Spleen (tissue), 11 donors: ENCODE measurements at regions not wholly inside any gene's neighbourhood (a gene's known extent, or its start where the extent isn't known, plus 50 kb on each side); places are given as distances from the start of the nearest gene placed in this dataset.

Source experiments
- DNase-seq: peaks from one replicate; pipeline ENCODE4 v3.0.0-alpha.2; 2020
- H3K27ac ChIP-seq, 8 donors: fragments of 200-600 bp; sonication (generic) in 7 of 8; 1 replicate in 4 of 8; 2 replicates in 4 of 8; pipeline versions ENCODE4 v1.5.0 to v1.8.0; 2016 to 2021; ENCODE audit warnings: inconsistent platforms in 4 of 8, mild to moderate bottlenecking in 4 of 8, moderate library complexity in 1 of 8
- H3K27me3 ChIP-seq, 7 donors: fragments of 200-600 bp; sonication (generic) in 6 of 7; replicated peaks in 1 of 7; 1 replicate in 4 of 7; 2 replicates in 3 of 7; pipeline versions ENCODE4 v1.5.0 to v1.8.0; 2016 to 2021; ENCODE audit warnings: inconsistent platforms in 3 of 7, mild to moderate bottlenecking in 1 of 7
- H3K36me3 ChIP-seq, 6 donors: fragments of 200-600 bp; sonication (generic) in 5 of 6; 1 replicate in 4 of 6; 2 replicates in 2 of 6; pipeline versions ENCODE4 v1.5.0 to v1.8.0; 2016 to 2021; ENCODE audit warnings: inconsistent platforms in 2 of 6
- H3K4me1 ChIP-seq, 6 donors: fragments of 200-600 bp; sonication (generic) in 5 of 6; 1 replicate in 3 of 6; 2 replicates in 3 of 6; pipeline versions ENCODE4 v1.5.0 to v1.8.0; 2016 to 2021; ENCODE audit warnings: inconsistent platforms in 3 of 6
- H3K4me3 ChIP-seq, 8 donors: fragments of 200-600 bp; sonication (generic) in 7 of 8; 1 replicate in 4 of 8; 2 replicates in 4 of 8; pipeline versions ENCODE4 v1.5.0 to v1.8.0; 2016 to 2021; ENCODE audit warnings: inconsistent platforms in 4 of 8, mild to moderate bottlenecking in 4 of 8, moderate library complexity in 2 of 8
- H3K9me3 ChIP-seq, 8 donors: fragments of 200-600 bp; sonication (generic) in 7 of 8; 1 replicate in 4 of 8; 2 replicates in 4 of 8; pipeline versions ENCODE4 v1.5.0 to v1.8.0; 2016 to 2021; ENCODE audit warnings: inconsistent platforms in 4 of 8
- POLR2A ChIP-seq, 3 donors: fragments of 450-650 bp; IDR thresholded peaks; one replicate each; pipeline ENCODE4 v1.5.1; 2017; ENCODE audit warnings: antibody characterized with exemption in 3 of 3, mild to moderate bottlenecking in 1 of 3
- POLR2AphosphoS5 ChIP-seq, 3 donors: sonication (generic); formaldehyde crosslinking; IDR thresholded peaks; one replicate each; pipeline ENCODE4 v1.5.1; 2017; ENCODE audit warnings: antibody characterized with exemption in 3 of 3
- WGBS, 5 donors: extraction: QIAGEN DNeasy Blood & Tissue Kit in 3 of 5; methylation state at CpG; one replicate each; pipeline versions ENCODE4 v1.1.5 to v1.1.7; 2013 to 2018; 5-methylcytosine and 5-hydroxymethylcytosine counted together
- intact Hi-C: fragments of 100-400 bp; cut with DNase I; formaldehyde crosslinking; loops from one replicate; pipeline ENCODE4 v1.15.0; 2023; ENCODE audit warnings: low total_unique reads
- TF ChIP-seq, protein P1 (sequence below), 11 experiments: fragments of 200-600 bp in 7 of 11; fragments of 450-650 bp in 4 of 11; sonication (generic) in 4 of 11; IDR thresholded peaks in 8 of 11; conservative IDR thresholded peaks in 3 of 11; 1 replicate in 7 of 11; 2 replicates in 4 of 11; pipeline versions ENCODE4 v1.4.0 to v1.8.0; 2016 to 2021; ENCODE audit warnings: antibody characterized with exemption in 11 of 11, inconsistent platforms in 4 of 11, mild to moderate bottlenecking in 1 of 11
- donor health status: healthy with polysubstance abuse.
- donor health status: DM: no; HTN: no; CAD: no; lungs with moderate emphysema.
- donor health status: DM: no; HTN: no; CAD: no.
- donor health status: Bipolar disorder and iron deficiency.
- donor health status: healthy.
- donor health status: DM: no; HTN: no; CAD: no.
- donor health status: DM: yes; HTN: yes; CAD: no.

DNA sequence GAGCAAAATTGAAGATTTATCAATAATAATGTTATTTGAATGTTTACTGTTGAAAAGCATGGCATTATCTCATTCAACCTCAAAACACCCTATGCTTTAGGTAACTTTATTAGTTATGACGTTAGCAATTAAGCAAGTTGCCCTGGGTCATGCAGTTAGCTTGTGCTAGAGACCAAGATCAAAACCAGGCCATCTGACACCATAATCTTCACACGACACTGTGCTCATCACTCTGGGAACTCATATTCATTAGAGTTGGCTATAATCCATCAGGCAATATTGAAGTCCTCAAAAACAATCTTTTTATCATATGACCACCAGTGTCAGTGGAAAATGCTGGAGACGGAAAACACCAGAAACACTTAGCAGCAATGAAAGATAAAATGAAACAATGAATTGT, 253.5 kb downstream of the PCDH20 start:
- TF ChIP-seq POLR2AphosphoS5 (IDR thresholded peaks at IDR 0.05) (no peak), POLR2A (IDR thresholded peaks at IDR 0.05) (no peak)
- TF ChIP-seq, protein P1, sequence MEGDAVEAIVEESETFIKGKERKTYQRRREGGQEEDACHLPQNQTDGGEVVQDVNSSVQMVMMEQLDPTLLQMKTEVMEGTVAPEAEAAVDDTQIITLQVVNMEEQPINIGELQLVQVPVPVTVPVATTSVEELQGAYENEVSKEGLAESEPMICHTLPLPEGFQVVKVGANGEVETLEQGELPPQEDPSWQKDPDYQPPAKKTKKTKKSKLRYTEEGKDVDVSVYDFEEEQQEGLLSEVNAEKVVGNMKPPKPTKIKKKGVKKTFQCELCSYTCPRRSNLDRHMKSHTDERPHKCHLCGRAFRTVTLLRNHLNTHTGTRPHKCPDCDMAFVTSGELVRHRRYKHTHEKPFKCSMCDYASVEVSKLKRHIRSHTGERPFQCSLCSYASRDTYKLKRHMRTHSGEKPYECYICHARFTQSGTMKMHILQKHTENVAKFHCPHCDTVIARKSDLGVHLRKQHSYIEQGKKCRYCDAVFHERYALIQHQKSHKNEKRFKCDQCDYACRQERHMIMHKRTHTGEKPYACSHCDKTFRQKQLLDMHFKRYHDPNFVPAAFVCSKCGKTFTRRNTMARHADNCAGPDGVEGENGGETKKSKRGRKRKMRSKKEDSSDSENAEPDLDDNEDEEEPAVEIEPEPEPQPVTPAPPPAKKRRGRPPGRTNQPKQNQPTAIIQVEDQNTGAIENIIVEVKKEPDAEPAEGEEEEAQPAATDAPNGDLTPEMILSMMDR (IDR thresholded peaks at IDR 0.05 in 8 of 11, conservative IDR thresholded peaks at IDR 0.05 in 3 of 11), result no peak
- H3K4me3 ChIP-seq, result no peak overlapping the region
- H3K36me3 ChIP-seq, result no peaks in the 10 kb centered on the region
- no peak for DNase-seq
- no peak overlapping the region for H3K27ac ChIP-seq
- peaks cover 0 to 4% (median 0%) of the 10 kb centered on the region in 8 donors for H3K9me3 ChIP-seq
- 59 to 76% (median 61%) methylated on average over 3 of the region's 3 CpGs for WGBS, 5 donors
- H3K4me1 ChIP-seq, result no peaks in the 10 kb centered on the region
- no peaks in the 10 kb centered on the region for H3K27me3 ChIP-seq
- intact Hi-C loops, result no loop called here

DNA sequence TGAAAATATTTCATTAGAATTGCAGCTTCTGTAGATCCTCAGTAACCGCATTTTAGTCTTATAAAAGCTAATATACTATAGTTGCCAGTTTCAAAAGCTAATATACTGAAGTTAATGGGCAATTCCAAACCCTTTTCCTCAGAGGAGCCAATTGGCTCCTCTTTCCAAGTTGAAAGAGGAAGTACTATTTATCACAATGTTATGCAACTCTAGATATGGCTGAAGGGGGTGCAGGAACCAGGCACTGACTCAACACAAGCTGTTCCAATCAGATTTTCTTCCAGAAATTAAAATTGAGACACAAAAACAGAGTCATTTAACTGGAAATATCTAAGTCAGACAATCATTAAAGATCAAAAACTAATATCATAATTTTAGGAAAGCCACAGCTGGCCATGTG, 258.9 kb downstream of the PCDH20 start:
- no peak for DNase-seq
- peaks cover 0 to 9% (median 0%) of the 10 kb centered on the region in 8 donors for H3K9me3 ChIP-seq
- no peak overlapping the region for H3K27ac ChIP-seq
- no peaks in the 10 kb centered on the region for H3K4me1 ChIP-seq
- no peaks in the 10 kb centered on the region for H3K27me3 ChIP-seq
- TF ChIP-seq POLR2A (IDR thresholded peaks at IDR 0.05), result no peak
- no peak for TF ChIP-seq POLR2AphosphoS5 (IDR thresholded peaks at IDR 0.05)
- TF ChIP-seq, protein P1 (IDR thresholded peaks at IDR 0.05 in 8 of 11, conservative IDR thresholded peaks at IDR 0.05 in 3 of 11), result no peak
- no peak overlapping the region for H3K4me3 ChIP-seq
- intact Hi-C loops, result no loop called here
- WGBS, 5 donors, result 62 to 89% (median 80%) methylated on average over 1 of the region's 1 CpG
- H3K36me3 ChIP-seq, result no peaks in the 10 kb centered on the region

DNA sequence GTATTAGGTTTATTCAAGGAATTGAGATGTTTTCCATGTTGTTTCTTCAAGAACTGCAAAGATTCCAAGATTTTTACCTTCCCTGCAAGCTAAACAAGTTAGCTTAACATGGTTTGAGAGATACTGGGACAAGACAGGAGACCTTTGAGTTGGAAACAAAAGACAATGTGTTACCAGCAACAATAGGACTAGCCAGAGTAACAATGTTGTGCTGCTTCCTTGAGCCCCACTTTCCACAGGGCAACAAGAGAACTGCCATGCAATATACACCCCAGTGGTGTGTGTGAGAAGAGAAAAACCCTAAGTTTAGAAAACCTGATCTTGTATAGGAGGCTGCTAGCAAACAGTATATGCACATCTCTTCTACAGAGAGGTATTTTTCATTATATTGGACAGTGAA, 264.6 kb downstream of the PCDH20 start:
- intact Hi-C loops, result no loop called here
- H3K36me3 ChIP-seq, result no peaks in the 10 kb centered on the region
- no peak for DNase-seq
- H3K27ac ChIP-seq, result no peak overlapping the region
- H3K27me3 ChIP-seq, result no peaks in the 10 kb centered on the region
- no peaks in the 10 kb centered on the region for H3K4me1 ChIP-seq
- H3K9me3 ChIP-seq, result peaks cover 0 to 4% (median 0%) of the 10 kb centered on the region in 8 donors
- TF ChIP-seq, protein P1 (IDR thresholded peaks at IDR 0.05 in 8 of 11, conservative IDR thresholded peaks at IDR 0.05 in 3 of 11), result no peak
- TF ChIP-seq POLR2A (IDR thresholded peaks at IDR 0.05) (no peak), POLR2AphosphoS5 (IDR thresholded peaks at IDR 0.05) (no peak)
- no peak overlapping the region for H3K4me3 ChIP-seq

DNA sequence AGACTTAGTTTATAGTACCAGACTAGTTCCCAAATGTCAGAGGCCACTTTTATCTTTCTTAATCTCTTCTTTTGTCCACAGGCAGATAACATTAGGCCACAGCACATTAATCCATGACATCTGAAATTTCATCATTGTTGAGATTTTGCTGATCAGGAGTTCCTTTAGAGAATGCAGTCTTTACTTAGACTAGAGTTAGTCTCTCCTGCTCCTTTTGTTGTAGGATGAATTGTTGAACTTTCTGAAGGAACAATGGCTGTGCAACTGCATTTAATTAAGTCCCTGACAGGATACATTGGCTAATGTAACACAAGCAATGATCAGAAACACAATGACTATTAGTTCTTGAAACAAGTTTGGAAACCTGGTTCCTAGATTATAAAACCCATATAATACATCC, 266.3 kb downstream of the PCDH20 start:
- H3K9me3 ChIP-seq, result peaks cover 0 to 21% (median 11%) of the 10 kb centered on the region in 8 donors
- H3K4me1 ChIP-seq, result no peaks in the 10 kb centered on the region
- H3K27me3 ChIP-seq, result no peaks in the 10 kb centered on the region
- no peak overlapping the region for H3K27ac ChIP-seq
- H3K36me3 ChIP-seq, result no peaks in the 10 kb centered on the region
- intact Hi-C loops, result no loop called here
- H3K4me3 ChIP-seq, result no peak overlapping the region
- DNase-seq, result no peak
- TF ChIP-seq, protein P1 (IDR thresholded peaks at IDR 0.05 in 8 of 11, conservative IDR thresholded peaks at IDR 0.05 in 3 of 11), result no peak
- TF ChIP-seq POLR2A (IDR thresholded peaks at IDR 0.05), result no peak
- TF ChIP-seq POLR2AphosphoS5 (IDR thresholded peaks at IDR 0.05), result no peak
